B cell (primary cell): ENCODE measurements at regions not wholly inside any gene's neighbourhood (a gene's known extent, or its start where the extent isn't known, plus 50 kb on each side); places are given as distances from the start of the nearest gene placed in this dataset.

Experiments used
- ATAC-seq: fragments of 200-7000 bp; cut with Tn5 transposase; one replicate; pipeline ENCODE4 v1.10.0; 2021; ENCODE audit warnings: low read depth, mild to moderate bottlenecking, moderate number of reproducible peaks, moderate library complexity
- CTCF ChIA-PET: fragments of 350-600 bp; sonication (Branson Sonifier 250); formaldehyde crosslinking; loops from one replicate; lab custom pipeline; 2021; ENCODE audit warnings: antibody characterized with exemption, inconsistent platforms; lab: Charles Lee
- POLR2A ChIA-PET: fragments of 350-600 bp; sonication (Branson Sonifier 250); formaldehyde crosslinking; loops from one replicate; lab custom pipeline; 2021; ENCODE audit warnings: antibody characterized with exemption; lab: Charles Lee
- DNase-seq: peaks from one replicate; pipeline ENCODE4 v3.0.0; 2013
- H2AFZ ChIP-seq: 2 replicates; pipeline ENCODE4 v1.6.1; 2012; ENCODE audit warnings: mild to moderate bottlenecking, low read depth, low read length; ENCODE audit not compliant: insufficient read depth, poor library complexity, severe bottlenecking
- H3K27ac ChIP-seq, 2 donors: 1 replicate in 1 of 2; 2 replicates in 1 of 2; pipeline ENCODE4 v1.5.1; 2012 to 2013; ENCODE audit warnings: low read length in 2 of 2, mild to moderate bottlenecking in 2 of 2, moderate library complexity in 1 of 2
- H3K27me3 ChIP-seq, 4 experiments: fragments of 200-600 bp in 1 of 4; sonication (generic) in 1 of 4; replicated peaks in 1 of 4; 1 replicate in 2 of 4; 2 replicates in 2 of 4; pipeline versions ENCODE4 v1.6.1 to v1.7.0; 2013 to 2016; ENCODE audit warnings: low read length in 3 of 4, mild to moderate bottlenecking in 2 of 4, mixed read lengths in 1 of 4, moderate library complexity in 1 of 4; ENCODE audit not compliant: insufficient read depth in 4 of 4, control insufficient read depth in 3 of 4; ENCODE audit errors: control extremely low read depth in 1 of 4
- H3K36me3 ChIP-seq, 2 experiments: replicated peaks in 1 of 2; 1 replicate in 1 of 2; 2 replicates in 1 of 2; pipeline versions ENCODE4 v1.6.1 to v1.7.1; 2013; ENCODE audit warnings: low read length in 1 of 2; ENCODE audit not compliant: insufficient read depth in 2 of 2, control insufficient read depth in 1 of 2; ENCODE audit errors: control extremely low read depth in 1 of 2, extremely low read depth in 1 of 2
- H3K4me1 ChIP-seq, 2 donors: fragments of 200-600 bp in 1 of 2; sonication (generic) in 1 of 2; 1 replicate in 1 of 2; 2 replicates in 1 of 2; pipeline versions ENCODE4 v1.5.1 to v1.6.1; 2013 to 2017; ENCODE audit warnings: low read length in 2 of 2; ENCODE audit not compliant: control insufficient read depth in 2 of 2, insufficient read depth in 2 of 2
- H3K4me2 ChIP-seq: replicated peaks from 2 replicates; pipeline ENCODE3; 2012; ENCODE audit warnings: mild to moderate bottlenecking, low read depth, low read length; ENCODE audit not compliant: poor library complexity, severe bottlenecking
- H3K4me3 ChIP-seq, 5 experiments: fragments of 200-600 bp in 1 of 5; sonication (generic) in 1 of 5; 1 replicate in 3 of 5; 2 replicates in 2 of 5; pipeline versions ENCODE4 v1.5.1 to v1.7.0; 2011 to 2016; ENCODE audit warnings: low read length in 4 of 5, mild to moderate bottlenecking in 4 of 5, low read depth in 2 of 5, control low read depth in 1 of 5, moderate library complexity in 1 of 5; ENCODE audit not compliant: insufficient read depth in 1 of 5; ENCODE audit errors: control extremely low read depth in 1 of 5, extremely low read depth in 1 of 5
- H3K79me2 ChIP-seq: fragments of 200-600 bp; sonication (generic); one replicate; pipeline ENCODE4 v1.6.0; 2016; ENCODE audit warnings: low read length; ENCODE audit not compliant: control insufficient read depth, insufficient read depth
- H3K9ac ChIP-seq: fragments of 200-600 bp; sonication (generic); 2 replicates; pipeline ENCODE4 v1.6.1; 2017; ENCODE audit warnings: mild to moderate bottlenecking, low read length, moderate library complexity
- H3K9me3 ChIP-seq, 3 donors: one replicate each; pipeline versions ENCODE4 v1.6.1 to v1.7.1; 2013; ENCODE audit warnings: low read length in 2 of 3; ENCODE audit not compliant: control insufficient read depth in 2 of 3, insufficient read depth in 1 of 3; ENCODE audit errors: control extremely low read depth in 1 of 3
- H4K20me1 ChIP-seq: 2 replicates; pipeline ENCODE4 v1.6.0; 2012; ENCODE audit warnings: mild to moderate bottlenecking, low read length; ENCODE audit not compliant: insufficient read depth, control insufficient read depth, poor library complexity, severe bottlenecking
- H3K27ac Mint-ChIP-seq: one replicate; pipeline ENCODE4 v1.8.0; 2021; ENCODE audit warnings: mixed read lengths
- H3K27me3 Mint-ChIP-seq: one replicate; pipeline ENCODE4 v1.8.0; 2021; ENCODE audit warnings: mixed read lengths
- H3K4me1 Mint-ChIP-seq: one replicate; pipeline ENCODE4 v1.8.0; 2021; ENCODE audit warnings: mixed read lengths
- H3K4me3 Mint-ChIP-seq: one replicate; pipeline ENCODE4 v1.8.0; 2021; ENCODE audit warnings: mixed read lengths
- H3K9me3 Mint-ChIP-seq: one replicate; pipeline ENCODE4 v1.8.0; 2022; ENCODE audit warnings: mixed read lengths; ENCODE audit not compliant: insufficient read depth
- CTCF ChIP-seq: fragments of 200-600 bp; IDR thresholded peaks from one replicate; pipeline ENCODE4 v1.8.0; 2022; ENCODE audit warnings: antibody characterized with exemption, mild to moderate bottlenecking
- EZH2 ChIP-seq: IDR thresholded peaks from 2 replicates; pipeline ENCODE4 v1.6.1; 2012; ENCODE audit warnings: borderline replicate concordance, low read depth, mild to moderate bottlenecking, moderate library complexity, low read length; ENCODE audit not compliant: insufficient read depth, poor library complexity, severe bottlenecking
- WGBS: methylation state at CpG from one replicate; pipeline ENCODE4 v1.1.5; 2013; ENCODE audit warnings: missing lambda C conversion rate; ENCODE audit not compliant: insufficient coverage; 5-methylcytosine and 5-hydroxymethylcytosine counted together
- intact Hi-C: fragments of 100-400 bp; cut with micrococcal nuclease; formaldehyde crosslinking; loops from one replicate; pipeline ENCODE4 v1.10.0; 2022

GRCh38 chr15:69526081-69527061, 73.8 kb downstream of the RPLP1 start:
- intact Hi-C loops = no loop called here
- POLR2A ChIA-PET = no interaction called here
- 76% methylated on average over 14 of the region's 17 CpGs for WGBS

More at GRCh38 chr15:69526081-69527061, 73.8 kb downstream of the RPLP1 start:
- H3K79me2 ChIP-seq = no peaks in the 10 kb centered on the region
- H3K4me2 ChIP-seq = no peak overlapping the region
- no peaks in the 10 kb centered on the region for H3K4me1 ChIP-seq
- no peaks in the 10 kb centered on the region for H3K36me3 ChIP-seq
- CTCF ChIA-PET = no interaction called here
- H3K4me3 ChIP-seq = no peak overlapping the region
- TF ChIP-seq CTCF (no peak), EZH2 (no peak)
- Mint-ChIP-seq H3K4me3 (no peak overlapping the region), H3K9me3 (no peaks in the 10 kb centered on the region), H3K27ac (no peak overlapping the region), H3K27me3 (peaks cover 6% of the 10 kb centered on the region), H3K4me1 (no peaks in the 10 kb centered on the region)
- DNase-seq = no peak
- no peaks in the 10 kb centered on the region for H4K20me1 ChIP-seq
- H2AFZ ChIP-seq = no peak overlapping the region
- H3K27me3 ChIP-seq = no peaks in the 10 kb centered on the region
- no peak overlapping the region for H3K27ac ChIP-seq
- H3K9me3 ChIP-seq = peaks cover 0 to 5% (median 0%) of the 10 kb centered on the region in 3 donors
- H3K9ac ChIP-seq = no peak overlapping the region
- no peak for ATAC-seq
